IMR-90 (cell line): ENCODE measurements at regions not wholly inside any gene's neighbourhood (a gene's known extent, or its start where the extent isn't known, plus 50 kb on each side); places are given as distances from the start of the nearest gene placed in this dataset.

Experiments
- BHLHE40 ChIP-seq: fragments of 150-350 bp; IDR thresholded peaks from 2 replicates; pipeline ENCODE4 v1.6.1; 2016; ENCODE audit warnings: mild to moderate bottlenecking, low read depth, low read length
- CEBPB ChIP-seq: IDR thresholded peaks from 2 replicates; pipeline ENCODE4 v1.6.1; 2012; ENCODE audit warnings: low read depth, low read length, improper control_type of control experiment
- CTCF ChIP-seq: conservative IDR thresholded peaks from 2 replicates; pipeline ENCODE4 v1.5.1; 2012; ENCODE audit warnings: mild to moderate bottlenecking, low read depth, low read length, improper control_type of control experiment
- ELK1 ChIP-seq: fragments of 150-350 bp; IDR thresholded peaks from 2 replicates; pipeline ENCODE4 v1.6.1; 2016; ENCODE audit warnings: low read depth, mild to moderate bottlenecking, low read length, moderate library complexity, borderline replicate concordance
- FOS ChIP-seq: fragments of 150-350 bp; IDR thresholded peaks from 2 replicates; pipeline ENCODE4 v1.6.1; 2016; ENCODE audit warnings: low read depth, low read length
- MAZ ChIP-seq: IDR thresholded peaks from 2 replicates; pipeline ENCODE4 v1.6.1; 2012; ENCODE audit warnings: low read depth, mild to moderate bottlenecking, low read length, improper control_type of control experiment, moderate library complexity, borderline replicate concordance
- MXI1 ChIP-seq: IDR thresholded peaks from 2 replicates; pipeline ENCODE4 v1.6.1; 2012; ENCODE audit warnings: low read depth, mild to moderate bottlenecking, low read length, moderate library complexity, borderline replicate concordance
- POLR2A ChIP-seq: IDR thresholded peaks from 2 replicates; pipeline ENCODE4 v1.6.1; 2012; ENCODE audit warnings: mild to moderate bottlenecking, low read depth, low read length
- RAD21 ChIP-seq: IDR thresholded peaks from 2 replicates; pipeline ENCODE4 v1.6.1; 2012; ENCODE audit warnings: low read length, improper control_type of control experiment
- RCOR1 ChIP-seq: IDR thresholded peaks from 2 replicates; pipeline ENCODE4 v1.6.1; 2012; ENCODE audit warnings: mild to moderate bottlenecking, low read length, improper control_type of control experiment; ENCODE audit not compliant: insufficient replicate concordance
- RFX5 ChIP-seq: IDR thresholded peaks from 2 replicates; pipeline ENCODE4 v1.8.0; 2012; ENCODE audit warnings: low read depth, mild to moderate bottlenecking, low read length, moderate library complexity
- USF2 ChIP-seq: fragments of 150-350 bp; IDR thresholded peaks from 2 replicates; pipeline ENCODE4 v1.6.1; 2017; ENCODE audit warnings: mild to moderate bottlenecking, antibody characterized with exemption, low read length, low read depth

- TF ChIP-seq RCOR1 (no peak), CTCF (no peak), POLR2A (no peak), RAD21 (no peak), BHLHE40 (no peak), RFX5 (no peak), MAZ (no peak), MXI1 (no peak), CEBPB (no peak), ELK1 (no peak), USF2 (no peak), FOS (no peak)
Observed at GRCh38 chr21:18960306-18960705, 556.7 kb upstream of the TMPRSS15 start.
